Naive thymus-derived CD8-positive, alpha-beta T cell (primary cell): ENCODE measurements at regions not wholly inside any gene's neighbourhood (a gene's known extent, or its start where the extent isn't known, plus 50 kb on each side); places are given as distances from the start of the nearest gene placed in this dataset.

Experiments
- ATAC-seq, 2 donors: fragments of 150-1000 bp; cut with Tn5 transposase in 1 of 2; sonication (Bioruptor Pico), chemical (Tn5 transposase) in 1 of 2; 1 replicate in 1 of 2; 2 replicates in 1 of 2; pipeline ENCODE4 v1.10.0; 2021; ENCODE audit warnings: mild to moderate bottlenecking in 2 of 2, moderate library complexity in 2 of 2
- POLR2A ChIA-PET: fragments of 350-600 bp; sonication (Branson Sonifier 250); formaldehyde crosslinking; loops from one replicate; lab custom pipeline; 2021; ENCODE audit warnings: antibody characterized with exemption; lab: Charles Lee
- DNase-seq, 10 donors: peaks; one replicate each; pipeline versions ENCODE4 v3.0.0 to v3.0.0-alpha.2; 2020 to 2022
- H3K27ac Mint-ChIP-seq, 10 donors: one replicate each; pipeline ENCODE4 v1.8.0; 2020 to 2022; ENCODE audit warnings: mild to moderate bottlenecking in 10 of 10, mixed read lengths in 10 of 10, moderate library complexity in 4 of 10, inconsistent platforms in 1 of 10
- H3K27me3 Mint-ChIP-seq, 5 donors: one replicate each; pipeline ENCODE4 v1.8.0; 2021 to 2022; ENCODE audit warnings: mixed read lengths in 5 of 5
- H3K36me3 Mint-ChIP-seq, 3 donors: one replicate each; pipeline ENCODE4 v1.8.0; 2020 to 2022; ENCODE audit warnings: mixed read lengths in 3 of 3, mild to moderate bottlenecking in 2 of 3, inconsistent platforms in 1 of 3
- H3K4me1 Mint-ChIP-seq, 4 donors: one replicate each; pipeline ENCODE4 v1.8.0; 2021 to 2022; ENCODE audit warnings: mixed read lengths in 4 of 4
- H3K4me3 Mint-ChIP-seq, 10 donors: one replicate each; pipeline ENCODE4 v1.8.0; 2020 to 2022; ENCODE audit warnings: mild to moderate bottlenecking in 10 of 10, mixed read lengths in 10 of 10, moderate library complexity in 6 of 10, inconsistent platforms in 1 of 10
- H3K9me3 Mint-ChIP-seq, 9 donors: one replicate each; pipeline ENCODE4 v1.8.0; 2020 to 2022; ENCODE audit warnings: mixed read lengths in 9 of 9, mild to moderate bottlenecking in 3 of 9, inconsistent platforms in 1 of 9, moderate library complexity in 1 of 9

GRCh38 chr18:77777163-77777562, 527.5 kb downstream of the GALR1 start:
- Mint-ChIP-seq H3K4me3 (no peak overlapping the region), H3K27me3 (peaks cover 0 to 4% (median 0%) of the 10 kb centered on the region in 5 donors), H3K4me1 (no peaks in the 10 kb centered on the region), H3K9me3 (no peaks in the 10 kb centered on the region), H3K27ac (no peak overlapping the region), H3K36me3 (no peaks in the 10 kb centered on the region)
- DNase-seq (no peak), ATAC-seq (no peak)
- POLR2A ChIA-PET, result no interaction called here

DNA sequence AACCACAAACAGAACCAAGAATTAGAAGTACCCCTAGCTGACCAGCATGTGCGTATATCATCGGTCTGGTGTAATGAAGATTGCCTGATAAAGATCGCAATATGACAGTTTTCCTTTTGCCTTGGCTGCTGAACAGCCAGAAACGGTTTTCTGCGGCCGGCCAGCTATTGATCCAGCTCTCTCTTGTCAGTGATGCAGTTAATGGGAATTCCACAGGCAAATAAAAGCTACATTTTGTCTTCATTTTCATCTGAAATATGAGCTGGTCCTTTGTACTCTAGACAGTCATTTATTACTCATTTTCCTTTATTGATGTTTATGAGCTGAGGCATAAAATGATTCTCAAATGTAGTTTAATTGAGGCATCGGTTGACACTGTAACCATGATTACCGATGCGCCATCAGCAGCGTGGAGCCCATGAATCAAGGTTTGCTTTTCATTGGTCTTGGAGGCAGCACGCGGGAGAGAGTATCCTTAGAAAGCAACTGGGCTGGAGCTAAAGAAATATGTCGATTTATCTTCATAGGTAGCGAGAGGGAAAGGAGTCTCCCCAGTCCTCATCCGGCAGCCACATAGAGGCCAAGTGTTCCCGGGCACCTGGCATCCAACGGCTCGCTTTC, 535.2 kb downstream of the GALR1 start:
- ATAC-seq, result no peak
- Mint-ChIP-seq H3K4me3 (no peak overlapping the region), H3K4me1 (no peaks in the 10 kb centered on the region), H3K9me3 (peaks cover 0 to 2% (median 0%) of the 10 kb centered on the region in 9 donors), H3K27me3 (peaks cover 0 to 16% (median 2%) of the 10 kb centered on the region in 5 donors), H3K36me3 (no peaks in the 10 kb centered on the region), H3K27ac (peak overlapping the region in 1 of 10 donors; percentile 36)
- POLR2A ChIA-PET, result no interaction called here
- DNase-seq, result no peak

- ATAC-seq (no peak), DNase-seq (no peak)
- H3K4me3 Mint-ChIP-seq, result no peak overlapping the region
- no peaks in the 10 kb centered on the region for H3K4me1 Mint-ChIP-seq
- no peak overlapping the region for H3K27ac Mint-ChIP-seq
- H3K36me3 Mint-ChIP-seq, result no peaks in the 10 kb centered on the region
- peaks cover 0 to 20% (median 2%) of the 10 kb centered on the region in 5 donors for H3K27me3 Mint-ChIP-seq
- H3K9me3 Mint-ChIP-seq, result peaks cover 0 to 7% (median 0%) of the 10 kb centered on the region in 9 donors
- POLR2A ChIA-PET, result no interaction called here
These were observed 535.8 kb downstream of the GALR1 start for GRCh38 chr18:77785415-77785975.

DNA sequence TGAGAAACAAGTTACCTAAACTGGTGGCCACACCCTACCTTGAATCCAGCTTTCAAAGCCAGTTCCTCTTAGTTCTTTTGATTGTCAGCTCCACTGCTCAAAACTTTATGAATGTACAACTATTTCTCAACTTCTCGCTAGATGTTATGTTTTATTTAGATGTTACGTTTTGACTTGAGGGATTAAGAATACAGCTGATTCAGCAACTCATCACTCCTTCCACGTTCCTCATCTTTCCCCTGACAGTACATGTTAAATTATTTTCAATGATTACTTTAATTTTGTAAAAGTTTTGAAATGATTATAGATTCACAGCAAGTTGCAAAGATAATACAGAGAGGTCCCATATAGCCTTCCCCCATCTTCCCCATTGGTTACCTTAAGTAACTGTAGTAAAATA, 553.4 kb downstream of the GALR1 start:
- POLR2A ChIA-PET, result no interaction called here
- no peak for DNase-seq
- peaks cover 0 to 14% (median 0%) of the 10 kb centered on the region in 3 donors for H3K36me3 Mint-ChIP-seq

DNA sequence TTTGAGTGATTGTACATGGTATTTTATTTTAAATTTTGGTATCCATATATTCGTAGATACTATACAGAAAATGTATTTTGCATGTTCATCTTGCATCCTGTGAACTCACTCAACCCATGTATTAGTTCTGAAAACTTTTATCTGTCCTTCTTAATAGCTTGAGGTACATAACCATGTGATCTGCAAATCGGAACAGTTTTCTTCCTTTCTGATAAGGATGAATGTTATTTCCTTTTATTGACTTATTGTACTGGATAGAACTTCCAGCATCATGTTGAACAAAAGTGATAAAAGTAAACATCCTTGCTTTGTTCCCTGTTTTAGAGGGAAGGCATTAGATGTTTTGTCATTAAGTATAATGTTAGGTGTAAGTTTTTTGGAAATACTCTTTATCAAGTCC, 554.7 kb downstream of the GALR1 start:
- H3K9me3 Mint-ChIP-seq, result peaks cover 0 to 20% (median 2%) of the 10 kb centered on the region in 9 donors
- no peak for DNase-seq
- H3K36me3 Mint-ChIP-seq, result peaks cover 0 to 10% (median 0%) of the 10 kb centered on the region in 3 donors
- H3K27ac Mint-ChIP-seq, result no peak overlapping the region
- no peak for ATAC-seq
- POLR2A ChIA-PET, result no interaction called here
- no peak overlapping the region for H3K4me3 Mint-ChIP-seq
- H3K4me1 Mint-ChIP-seq, result no peaks in the 10 kb centered on the region
- H3K27me3 Mint-ChIP-seq, result peaks cover 2 to 22% (median 9%) of the 10 kb centered on the region in 5 donors

More for the DNA sequence above, 553.4 kb downstream of the GALR1 start:
- Mint-ChIP-seq H3K27me3 (peaks cover 0 to 16% (median 1%) of the 10 kb centered on the region in 5 donors), H3K4me3 (no peak overlapping the region), H3K4me1 (no peaks in the 10 kb centered on the region), H3K27ac (no peak overlapping the region), H3K9me3 (peaks cover 0 to 28% (median 9%) of the 10 kb centered on the region in 9 donors)
- no peak for ATAC-seq

GRCh38 chr18:77807650-77808049, 558.0 kb downstream of the GALR1 start:
- POLR2A ChIA-PET, result no interaction called here
- H3K9me3 Mint-ChIP-seq, result peaks cover 0 to 28% (median 2%) of the 10 kb centered on the region in 9 donors
- H3K36me3 Mint-ChIP-seq, result peaks cover 0 to 4% (median 0%) of the 10 kb centered on the region in 3 donors
- no peaks in the 10 kb centered on the region for H3K4me1 Mint-ChIP-seq
- no peak for DNase-seq
- H3K27ac Mint-ChIP-seq, result no peak overlapping the region
- ATAC-seq, result no peak
- peaks cover 2 to 26% (median 11%) of the 10 kb centered on the region in 5 donors for H3K27me3 Mint-ChIP-seq
- H3K4me3 Mint-ChIP-seq, result no peak overlapping the region

GRCh38 chr18:77811503-77811902, 561.9 kb downstream of the GALR1 start:
- Mint-ChIP-seq H3K4me3 (no peak overlapping the region), H3K36me3 (peaks cover 0 to 2% (median 0%) of the 10 kb centered on the region in 3 donors), H3K27ac (no peak overlapping the region), H3K4me1 (no peaks in the 10 kb centered on the region), H3K9me3 (peaks cover 0 to 25% (median 2%) of the 10 kb centered on the region in 9 donors), H3K27me3 (peaks cover 2 to 30% (median 11%) of the 10 kb centered on the region in 5 donors)
- ATAC-seq (no peak), DNase-seq (no peak)
- POLR2A ChIA-PET, result no interaction called here

GRCh38 chr18:77815666-77816338, 566.2 kb downstream of the GALR1 start:
- no peak overlapping the region for H3K4me3 Mint-ChIP-seq
- H3K4me1 Mint-ChIP-seq, result no peaks in the 10 kb centered on the region
- POLR2A ChIA-PET, result no interaction called here
- H3K9me3 Mint-ChIP-seq, result peaks cover 0 to 13% (median 1%) of the 10 kb centered on the region in 9 donors
- no peak for ATAC-seq
- DNase-seq, result no peak
- peaks cover 0 to 5% (median 0%) of the 10 kb centered on the region in 3 donors for H3K36me3 Mint-ChIP-seq
- H3K27me3 Mint-ChIP-seq, result peaks cover 4 to 36% (median 6%) of the 10 kb centered on the region in 5 donors
- H3K27ac Mint-ChIP-seq, result no peak overlapping the region

DNA sequence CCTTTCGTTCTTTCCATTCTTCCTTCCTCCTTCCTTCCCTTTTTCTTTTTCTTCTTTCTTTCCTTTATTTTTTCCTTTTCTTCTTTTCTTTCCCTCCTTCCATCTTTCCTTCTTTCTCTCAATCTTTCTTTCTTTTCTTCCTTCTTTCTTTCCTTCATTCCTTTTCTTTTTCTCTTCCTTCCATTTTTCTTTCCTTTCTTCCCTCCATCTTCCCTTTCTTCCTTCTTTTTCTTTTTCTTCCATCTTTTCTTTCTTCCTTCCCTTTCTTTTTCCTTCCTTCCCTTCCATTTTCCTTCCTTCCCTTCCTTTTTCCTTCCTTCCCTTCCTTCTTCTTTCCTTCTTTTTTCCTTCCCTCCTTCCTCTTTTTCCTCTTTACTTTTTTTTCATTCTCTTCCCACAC, 568.7 kb downstream of the GALR1 start:
- Mint-ChIP-seq H3K27ac (no peak overlapping the region), H3K4me1 (peaks cover 0 to 2% (median 0%) of the 10 kb centered on the region in 4 donors), H3K4me3 (no peak overlapping the region), H3K27me3 (peaks cover 0 to 20% (median 9%) of the 10 kb centered on the region in 5 donors), H3K36me3 (peaks cover 0 to 5% (median 0%) of the 10 kb centered on the region in 3 donors), H3K9me3 (peaks cover 0 to 4% (median 0%) of the 10 kb centered on the region in 9 donors)
- ATAC-seq (no peak), DNase-seq (no peak)
- POLR2A ChIA-PET, result no interaction called here

- Mint-ChIP-seq H3K4me3 (no peak overlapping the region), H3K36me3 (peaks cover 0 to 5% (median 0%) of the 10 kb centered on the region in 3 donors), H3K27ac (no peak overlapping the region), H3K27me3 (peaks cover under 1 to 27% (median 9%) of the 10 kb centered on the region in 5 donors), H3K9me3 (peaks cover 0 to 4% (median 0%) of the 10 kb centered on the region in 9 donors), H3K4me1 (peaks cover 0 to 2% (median 0%) of the 10 kb centered on the region in 4 donors)
- no peak for DNase-seq
- no peak for ATAC-seq
- POLR2A ChIA-PET, result no interaction called here
These were observed 570.8 kb downstream of the GALR1 start for GRCh38 chr18:77820472-77820871.

GRCh38 chr18:77821892-77822291, 572.2 kb downstream of the GALR1 start:
- H3K9me3 Mint-ChIP-seq, result peaks cover 0 to 4% (median 0%) of the 10 kb centered on the region in 9 donors
- ATAC-seq (no peak), DNase-seq (no peak)
- H3K4me1 Mint-ChIP-seq, result peaks cover 0 to 2% (median 0%) of the 10 kb centered on the region in 4 donors
- H3K27ac Mint-ChIP-seq, result no peak overlapping the region
- peaks cover 2 to 30% (median 9%) of the 10 kb centered on the region in 5 donors for H3K27me3 Mint-ChIP-seq
- H3K4me3 Mint-ChIP-seq, result no peak overlapping the region
- POLR2A ChIA-PET, result no interaction called here
- peaks cover 0 to 5% (median 0%) of the 10 kb centered on the region in 3 donors for H3K36me3 Mint-ChIP-seq

GRCh38 chr18:77822632-77823031, 573.0 kb downstream of the GALR1 start:
- ATAC-seq, result no peak
- H3K4me1 Mint-ChIP-seq, result peaks cover 0 to 2% (median 0%) of the 10 kb centered on the region in 4 donors

GRCh38 chr18:77833807-77834206, 584.2 kb downstream of the GALR1 start:
- H3K4me3 Mint-ChIP-seq, result no peak overlapping the region
- ATAC-seq, result no peak
- no peak for DNase-seq
- H3K36me3 Mint-ChIP-seq, result no peaks in the 10 kb centered on the region
- H3K27ac Mint-ChIP-seq, result no peak overlapping the region
- H3K9me3 Mint-ChIP-seq, result no peaks in the 10 kb centered on the region
- POLR2A ChIA-PET, result no interaction called here
- H3K27me3 Mint-ChIP-seq, result peaks cover 0 to 4% (median 0%) of the 10 kb centered on the region in 5 donors
- no peaks in the 10 kb centered on the region for H3K4me1 Mint-ChIP-seq

More at GRCh38 chr18:77822632-77823031, 573.0 kb downstream of the GALR1 start:
- no peak for DNase-seq
- peaks cover 2 to 30% (median 9%) of the 10 kb centered on the region in 5 donors for H3K27me3 Mint-ChIP-seq
- POLR2A ChIA-PET, result no interaction called here
- H3K36me3 Mint-ChIP-seq, result peaks cover 0 to 5% (median 0%) of the 10 kb centered on the region in 3 donors
- no peak overlapping the region for H3K27ac Mint-ChIP-seq
- peaks cover 0 to 4% (median 0%) of the 10 kb centered on the region in 9 donors for H3K9me3 Mint-ChIP-seq
- no peak overlapping the region for H3K4me3 Mint-ChIP-seq
